ENCODE measurements at regions not wholly inside any gene's neighbourhood (a gene's known extent, or its start where the extent isn't known, plus 50 kb on each side); places are given as distances from the start of the nearest gene placed in this dataset.

GRCh38 chr15:47486040-47486439 lies 231.3 kb upstream of the SEMA6D start:
- no peak overlapping the region for H3K9ac ChIP-seq (ENCODE audit: low read length)
- H2BK120ac ChIP-seq (ENCODE audit: low read depth, low read length), result no peak overlapping the region
- 100% methylated on average over 1 of the region's 3 CpGs for WGBS
- H2AFZ ChIP-seq (ENCODE audit: low read depth, low read length), result no peak overlapping the region
- H3K9me3 ChIP-seq (ENCODE audit: control insufficient read depth, low read length), result no peaks in the 10 kb centered on the region
- H3K14ac ChIP-seq (ENCODE audit: low read length in 2 of 2), result no peak overlapping the region
- H3K23ac ChIP-seq (ENCODE audit: low read length in 2 of 2), result no peak overlapping the region
- no peak overlapping the region for H3K27ac ChIP-seq (ENCODE audit: low read length, poor library complexity, severe bottlenecking)
- no peaks in the 10 kb centered on the region for H3K27me3 ChIP-seq (ENCODE audit: control insufficient read depth in 1 of 2, insufficient read depth in 1 of 2, low read length in 2 of 2)
- no peak overlapping the region for H2AK5ac ChIP-seq (ENCODE audit: low read length, severe bottlenecking)
- H3K4me2 ChIP-seq (ENCODE audit: low read length, poor library complexity, severe bottlenecking), result no peak overlapping the region
- no peak overlapping the region for H3K4ac ChIP-seq (ENCODE audit: low read depth in 1 of 2, low read length in 2 of 2)
- DNase-seq, result no peak
- H2BK5ac ChIP-seq (ENCODE audit: low read depth, low read length, poor library complexity, severe bottlenecking), result no peak overlapping the region
- H3K36me3 ChIP-seq (ENCODE audit: control insufficient read depth in 1 of 2, insufficient read depth in 2 of 2, low read depth in 1 of 2, low read length in 2 of 2), result no peaks in the 10 kb centered on the region
- no peak overlapping the region for H3K18ac ChIP-seq (ENCODE audit: low read depth in 1 of 2, low read length in 2 of 2)
- no peaks in the 10 kb centered on the region for H3K4me1 ChIP-seq (ENCODE audit: control insufficient read depth, insufficient read depth, low read depth, low read length)
- H3K79me1 ChIP-seq (replicated peaks; ENCODE audit: low read length, poor library complexity, severe bottlenecking), result no peaks in the 10 kb centered on the region
- H4K8ac ChIP-seq (ENCODE audit: low read length), result no peak overlapping the region
- H3K4me3 ChIP-seq (ENCODE audit: insufficient read depth in 1 of 2, low read depth in 1 of 2, low read length in 2 of 2), result no peak overlapping the region
- H2BK15ac ChIP-seq (ENCODE audit: low read depth, poor library complexity, severe bottlenecking), result no peak overlapping the region
- H2BK12ac ChIP-seq (ENCODE audit: low read length in 2 of 2), result no peak overlapping the region
- H4K91ac ChIP-seq (ENCODE audit: low read length), result no peak overlapping the region

- H3K4me3 ChIP-seq (ENCODE audit: insufficient read depth in 1 of 2, low read depth in 1 of 2, low read length in 2 of 2), result no peak overlapping the region
- H3K27ac ChIP-seq (ENCODE audit: low read length, poor library complexity, severe bottlenecking), result no peak overlapping the region
- H3K9ac ChIP-seq (ENCODE audit: low read length), result no peak overlapping the region
- no peak overlapping the region for H3K4me2 ChIP-seq (ENCODE audit: low read length, poor library complexity, severe bottlenecking)
- H4K8ac ChIP-seq (ENCODE audit: low read length), result no peak overlapping the region
- H2BK15ac ChIP-seq (ENCODE audit: low read depth, poor library complexity, severe bottlenecking), result no peak overlapping the region
- peaks cover 3% of the 10 kb centered on the region for H3K9me3 ChIP-seq (ENCODE audit: control insufficient read depth, low read length)
- no peak overlapping the region for H4K91ac ChIP-seq (ENCODE audit: low read length)
- H3K18ac ChIP-seq (ENCODE audit: low read depth in 1 of 2, low read length in 2 of 2), result no peak overlapping the region
- H2AFZ ChIP-seq (ENCODE audit: low read depth, low read length), result no peak overlapping the region
- H2BK120ac ChIP-seq (ENCODE audit: low read depth, low read length), result no peak overlapping the region
- DNase-seq, result no peak
- H3K27me3 ChIP-seq (ENCODE audit: control insufficient read depth in 1 of 2, insufficient read depth in 1 of 2, low read length in 2 of 2), result no peaks in the 10 kb centered on the region
- H3K23ac ChIP-seq (ENCODE audit: low read length in 2 of 2), result no peak overlapping the region
- no peaks in the 10 kb centered on the region for H3K36me3 ChIP-seq (ENCODE audit: control insufficient read depth in 1 of 2, insufficient read depth in 2 of 2, low read depth in 1 of 2, low read length in 2 of 2)
- H2BK12ac ChIP-seq (ENCODE audit: low read length in 2 of 2), result no peak overlapping the region
- no peaks in the 10 kb centered on the region for H3K79me1 ChIP-seq (replicated peaks; ENCODE audit: low read length, poor library complexity, severe bottlenecking)
- H3K4me1 ChIP-seq (ENCODE audit: control insufficient read depth, insufficient read depth, low read depth, low read length), result no peaks in the 10 kb centered on the region
- no peak overlapping the region for H2AK5ac ChIP-seq (ENCODE audit: low read length, severe bottlenecking)
- H3K4ac ChIP-seq (ENCODE audit: low read depth in 1 of 2, low read length in 2 of 2), result no peak overlapping the region
- no peak overlapping the region for H3K14ac ChIP-seq (ENCODE audit: low read length in 2 of 2)
- H2BK5ac ChIP-seq (ENCODE audit: low read depth, low read length, poor library complexity, severe bottlenecking), result no peak overlapping the region
These were observed 225.1 kb upstream of the SEMA6D start for GRCh38 chr15:47492195-47492594.

DNA sequence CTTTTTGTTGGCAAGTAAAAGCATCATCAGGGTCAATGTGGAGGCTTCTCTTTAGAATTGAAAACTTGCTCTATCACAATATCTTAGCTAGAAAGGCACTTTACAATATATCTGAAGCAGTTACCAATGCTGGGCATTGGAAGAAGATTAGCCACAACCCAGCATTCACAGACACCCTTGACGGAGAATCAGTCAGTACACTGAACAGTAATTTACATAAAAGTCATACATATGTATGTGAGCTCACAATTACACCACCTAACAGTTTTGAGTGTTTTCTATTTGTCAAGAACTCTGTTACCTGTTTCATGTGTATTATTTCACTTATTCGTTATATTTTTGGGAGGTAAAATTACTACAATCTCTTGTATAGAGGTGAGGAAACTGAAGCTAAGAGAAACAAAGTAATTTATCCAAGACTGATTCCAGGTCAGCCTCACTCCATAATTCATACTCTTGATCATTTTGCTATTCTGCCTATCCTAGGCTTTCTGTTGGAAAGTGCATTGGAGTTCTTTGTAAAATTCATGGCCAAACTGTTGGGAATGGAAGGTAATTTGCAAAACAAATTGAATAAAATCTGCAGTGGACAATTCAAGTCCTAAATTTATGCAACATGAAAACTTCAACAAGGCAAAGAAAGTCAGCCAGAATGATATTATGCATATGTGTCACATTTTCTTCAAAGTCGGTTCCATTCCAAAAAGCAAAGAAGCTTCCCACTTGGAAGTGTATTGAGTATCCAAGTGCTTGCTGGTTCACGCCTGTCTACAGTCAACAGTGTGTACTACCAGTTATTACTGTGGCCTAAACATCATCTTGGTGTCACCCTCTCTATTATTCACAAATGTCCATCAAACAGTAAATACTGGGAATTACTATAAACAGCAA lies 223.7 kb upstream of the SEMA6D start:
- Histone ChIP-seq H3K27ac (ENCODE audit: low read length, poor library complexity, severe bottlenecking) (no peak overlapping the region), H3K18ac (ENCODE audit: low read depth in 1 of 2, low read length in 2 of 2) (no peak overlapping the region), H2BK120ac (ENCODE audit: low read depth, low read length) (no peak overlapping the region), H3K9me3 (ENCODE audit: control insufficient read depth, low read length) (peaks cover 3% of the 10 kb centered on the region), H2BK15ac (ENCODE audit: low read depth, poor library complexity, severe bottlenecking) (no peak overlapping the region), H2AK5ac (ENCODE audit: low read length, severe bottlenecking) (no peak overlapping the region), H3K9ac (ENCODE audit: low read length) (no peak overlapping the region), H4K91ac (ENCODE audit: low read length) (no peak overlapping the region), H3K4me2 (ENCODE audit: low read length, poor library complexity, severe bottlenecking) (no peak overlapping the region), H3K4me3 (ENCODE audit: insufficient read depth in 1 of 2, low read depth in 1 of 2, low read length in 2 of 2) (no peak overlapping the region), H3K4me1 (ENCODE audit: control insufficient read depth, insufficient read depth, low read depth, low read length) (no peaks in the 10 kb centered on the region), H4K8ac (ENCODE audit: low read length) (no peak overlapping the region), H3K36me3 (ENCODE audit: control insufficient read depth in 1 of 2, insufficient read depth in 2 of 2, low read depth in 1 of 2, low read length in 2 of 2) (no peaks in the 10 kb centered on the region), H3K79me1 (replicated peaks; ENCODE audit: low read length, poor library complexity, severe bottlenecking) (no peaks in the 10 kb centered on the region), H3K27me3 (ENCODE audit: control insufficient read depth in 1 of 2, insufficient read depth in 1 of 2, low read length in 2 of 2) (no peaks in the 10 kb centered on the region), H2AFZ (ENCODE audit: low read depth, low read length) (no peak overlapping the region), H2BK5ac (ENCODE audit: low read depth, low read length, poor library complexity, severe bottlenecking) (no peak overlapping the region), H3K14ac (ENCODE audit: low read length in 2 of 2) (no peak overlapping the region), H3K4ac (ENCODE audit: low read depth in 1 of 2, low read length in 2 of 2) (no peak overlapping the region), H2BK12ac (ENCODE audit: low read length in 2 of 2) (no peak overlapping the region), H3K23ac (ENCODE audit: low read length in 2 of 2) (no peak overlapping the region)
- WGBS, result 95% methylated on average over 2 of the region's 4 CpGs
- DNase-seq, result no peak

- Histone ChIP-seq H3K14ac (ENCODE audit: low read length in 2 of 2) (no peak overlapping the region), H3K27me3 (ENCODE audit: control insufficient read depth in 1 of 2, insufficient read depth in 1 of 2, low read length in 2 of 2) (no peaks in the 10 kb centered on the region), H3K36me3 (ENCODE audit: control insufficient read depth in 1 of 2, insufficient read depth in 2 of 2, low read depth in 1 of 2, low read length in 2 of 2) (no peaks in the 10 kb centered on the region), H3K79me1 (replicated peaks; ENCODE audit: low read length, poor library complexity, severe bottlenecking) (no peaks in the 10 kb centered on the region), H4K8ac (ENCODE audit: low read length) (no peak overlapping the region), H3K23ac (ENCODE audit: low read length in 2 of 2) (no peak overlapping the region), H3K4me3 (ENCODE audit: insufficient read depth in 1 of 2, low read depth in 1 of 2, low read length in 2 of 2) (no peak overlapping the region), H2BK12ac (ENCODE audit: low read length in 2 of 2) (no peak overlapping the region), H2AK5ac (ENCODE audit: low read length, severe bottlenecking) (no peak overlapping the region), H3K9ac (ENCODE audit: low read length) (no peak overlapping the region), H3K9me3 (ENCODE audit: control insufficient read depth, low read length) (no peaks in the 10 kb centered on the region), H2BK15ac (ENCODE audit: low read depth, poor library complexity, severe bottlenecking) (no peak overlapping the region), H3K4ac (ENCODE audit: low read depth in 1 of 2, low read length in 2 of 2) (no peak overlapping the region), H4K91ac (ENCODE audit: low read length) (no peak overlapping the region), H2BK5ac (ENCODE audit: low read depth, low read length, poor library complexity, severe bottlenecking) (no peak overlapping the region), H3K4me1 (ENCODE audit: control insufficient read depth, insufficient read depth, low read depth, low read length) (no peaks in the 10 kb centered on the region), H3K4me2 (ENCODE audit: low read length, poor library complexity, severe bottlenecking) (no peak overlapping the region), H2BK120ac (ENCODE audit: low read depth, low read length) (no peak overlapping the region), H3K18ac (ENCODE audit: low read depth in 1 of 2, low read length in 2 of 2) (no peak overlapping the region), H3K27ac (ENCODE audit: low read length, poor library complexity, severe bottlenecking) (no peak overlapping the region), H2AFZ (ENCODE audit: low read depth, low read length) (no peak overlapping the region)
- 88% methylated on average over 5 of the region's 5 CpGs for WGBS
- no peak for DNase-seq
These were observed 220.7 kb upstream of the SEMA6D start for GRCh38 chr15:47496343-47497185.
